Lower lobe of right lung (tissue), 2 donors: ENCODE measurements at regions not wholly inside any gene's neighbourhood (a gene's known extent, or its start where the extent isn't known, plus 50 kb on each side); places are given as distances from the start of the nearest gene placed in this dataset.
"Not testable (repeated sequence)": the region's sequence is repeated elsewhere in the genome, so short reads cannot be mapped to it uniquely, and the experiment has no call there.

ENCODE experiments used
- ATAC-seq, 2 donors: fragments of 200-7000 bp; cut with Tn5 transposase; one replicate each; pipeline ENCODE4 v1.9.1; 2020 to 2022; ENCODE audit warnings: mild to moderate bottlenecking in 2 of 2, moderate library complexity in 2 of 2
- DNase-seq: peaks from one replicate; pipeline ENCODE4 v3.0.0-alpha.2; 2020
- H3K27ac ChIP-seq: fragments of 200-600 bp; one replicate; pipeline ENCODE4 v1.8.0; 2022
- H3K27me3 ChIP-seq: fragments of 200-600 bp; one replicate; pipeline ENCODE4 v1.8.0; 2022; ENCODE audit warnings: low read depth
- H3K36me3 ChIP-seq: fragments of 200-600 bp; one replicate; pipeline ENCODE4 v1.8.0; 2022; ENCODE audit warnings: mild to moderate bottlenecking
- H3K4me1 ChIP-seq: fragments of 200-600 bp; one replicate; pipeline ENCODE4 v1.8.0; 2022
- H3K4me3 ChIP-seq: fragments of 200-600 bp; one replicate; pipeline ENCODE4 v1.8.0; 2022; ENCODE audit warnings: mild to moderate bottlenecking
- H3K9me3 ChIP-seq: fragments of 200-600 bp; one replicate; pipeline ENCODE4 v1.8.0; 2022
- intact Hi-C: fragments of 100-400 bp; cut with DNase I; formaldehyde crosslinking; loops from one replicate; pipeline ENCODE4 v1.11.0; 2022
- donor health status: DM: no; HTN: yes; CAD: no; lungs with severe emphysema.

- H3K9me3 ChIP-seq, H3K36me3 ChIP-seq, H3K27ac ChIP-seq, intact Hi-C loops, H3K4me1 ChIP-seq, H3K4me3 ChIP-seq, H3K27me3 ChIP-seq, DNase-seq, ATAC-seq: not testable (repeated sequence)
These were observed 368.7 kb downstream of the BCL2L11 start for GRCh38 chr2:111489460-111489859.

- H3K27ac ChIP-seq, H3K4me1 ChIP-seq, H3K9me3 ChIP-seq, H3K36me3 ChIP-seq, DNase-seq, intact Hi-C loops, H3K27me3 ChIP-seq, H3K4me3 ChIP-seq: not testable (repeated sequence)
- peak in 1 of 2 donors; percentile 3 for ATAC-seq
These were observed 370.5 kb downstream of the BCL2L11 start for GRCh38 chr2:111491181-111491580.

GRCh38 chr2:111491614-111492013 is 370.9 kb downstream of the BCL2L11 start:
- not testable (repeated sequence) for H3K4me3 ChIP-seq

GRCh38 chr2:111492995-111493719 is 372.4 kb downstream of the BCL2L11 start:
- DNase-seq, intact Hi-C loops, H3K4me1 ChIP-seq, H3K9me3 ChIP-seq, H3K36me3 ChIP-seq, H3K27me3 ChIP-seq: not testable (repeated sequence)
- ATAC-seq: peak in 1 of 2 donors; percentile 20
- peak overlapping the region; percentile 74 for H3K27ac ChIP-seq
- peak overlapping the region; percentile 33 for H3K4me3 ChIP-seq

More at GRCh38 chr2:111491614-111492013, 370.9 kb downstream of the BCL2L11 start:
- H3K27me3 ChIP-seq, ATAC-seq, H3K4me1 ChIP-seq, H3K27ac ChIP-seq, H3K9me3 ChIP-seq, DNase-seq, intact Hi-C loops, H3K36me3 ChIP-seq: not testable (repeated sequence)

GRCh38 chr2:111493720-111494078 is 373.0 kb downstream of the BCL2L11 start:
- peak overlapping the region; percentile 74 for H3K27ac ChIP-seq
- peak; percentile 45 to 50 for ATAC-seq
- peak overlapping the region; percentile 33 for H3K4me3 ChIP-seq
- H3K27me3 ChIP-seq, H3K36me3 ChIP-seq, DNase-seq, H3K4me1 ChIP-seq, intact Hi-C loops, H3K9me3 ChIP-seq: not testable (repeated sequence)

- Histone ChIP-seq H3K27ac (peak overlapping the region; percentile 76), H3K4me3 (peak overlapping the region; percentile 45)
- H3K9me3 ChIP-seq, H3K4me1 ChIP-seq, H3K36me3 ChIP-seq, H3K27me3 ChIP-seq, DNase-seq, intact Hi-C loops: not testable (repeated sequence)
- peak; percentile 58 to 70 for ATAC-seq
These were observed 373.7 kb downstream of the BCL2L11 start for GRCh38 chr2:111494288-111494980.

- H3K4me1 ChIP-seq, H3K36me3 ChIP-seq, H3K27me3 ChIP-seq, H3K9me3 ChIP-seq, DNase-seq, H3K27ac ChIP-seq, intact Hi-C loops: not testable (repeated sequence)
- H3K4me3 ChIP-seq: peak overlapping the region; percentile 45
- peak; percentile 88 to 95 for ATAC-seq
These were observed 374.2 kb downstream of the BCL2L11 start for GRCh38 chr2:111494981-111495315.

- ATAC-seq, intact Hi-C loops: not testable (repeated sequence)
These were observed 374.9 kb downstream of the BCL2L11 start for GRCh38 chr2:111495636-111496035.

GRCh38 chr2:111496176-111496575 is 375.5 kb downstream of the BCL2L11 start:
- not testable (repeated sequence) for ATAC-seq

More at GRCh38 chr2:111495636-111496035, 374.9 kb downstream of the BCL2L11 start:
- H3K27ac ChIP-seq: peak overlapping the region; percentile 39
- not testable (repeated sequence) for H3K27me3 ChIP-seq, DNase-seq, H3K4me3 ChIP-seq, H3K36me3 ChIP-seq, H3K9me3 ChIP-seq, H3K4me1 ChIP-seq

GRCh38 chr2:111496860-111497259 is 376.1 kb downstream of the BCL2L11 start:
- H3K27ac ChIP-seq, ATAC-seq, intact Hi-C loops, H3K4me3 ChIP-seq, H3K27me3 ChIP-seq, H3K36me3 ChIP-seq, DNase-seq, H3K9me3 ChIP-seq, H3K4me1 ChIP-seq: not testable (repeated sequence)

More at GRCh38 chr2:111496176-111496575, 375.5 kb downstream of the BCL2L11 start:
- H3K9me3 ChIP-seq, H3K4me3 ChIP-seq, intact Hi-C loops, H3K4me1 ChIP-seq, H3K27me3 ChIP-seq, H3K36me3 ChIP-seq, DNase-seq: not testable (repeated sequence)
- peak overlapping the region; percentile 39 for H3K27ac ChIP-seq

GRCh38 chr2:111497270-111497669 is 376.6 kb downstream of the BCL2L11 start:
- intact Hi-C loops, H3K9me3 ChIP-seq, H3K36me3 ChIP-seq, H3K27ac ChIP-seq, DNase-seq, H3K4me1 ChIP-seq, ATAC-seq, H3K4me3 ChIP-seq, H3K27me3 ChIP-seq: not testable (repeated sequence)

- H3K27me3 ChIP-seq, H3K36me3 ChIP-seq, H3K27ac ChIP-seq, intact Hi-C loops, H3K9me3 ChIP-seq, H3K4me1 ChIP-seq, ATAC-seq, H3K4me3 ChIP-seq, DNase-seq: not testable (repeated sequence)
These were observed 379.9 kb downstream of the BCL2L11 start for GRCh38 chr2:111500536-111501062.

- intact Hi-C loops, H3K36me3 ChIP-seq, DNase-seq, ATAC-seq, H3K4me3 ChIP-seq, H3K27me3 ChIP-seq, H3K27ac ChIP-seq, H3K4me1 ChIP-seq, H3K9me3 ChIP-seq: not testable (repeated sequence)
These were observed 380.0 kb downstream of the ANAPC1 start for GRCh38 chr2:111503844-111504570.
